A549 (cell line): ENCODE measurements at regions not wholly inside any gene's neighbourhood (a gene's known extent, or its start where the extent isn't known, plus 50 kb on each side); places are given as distances from the start of the nearest gene placed in this dataset.

Experiments used
- BHLHE40 ChIP-seq: IDR thresholded peaks from 2 replicates; pipeline ENCODE4 v1.6.1; 2012; ENCODE audit warnings: low read depth, low read length, inconsistent platforms
- CHD2 ChIP-seq: fragments of 150-350 bp; IDR thresholded peaks from 2 replicates; pipeline ENCODE4 v1.6.1; 2014; ENCODE audit warnings: low read length; ENCODE audit not compliant: partially characterized antibody
- HOXA7 ChIP-seq: fragments of 250-450 bp; sonication (Bioruptor Pico); IDR thresholded peaks from 2 replicates; pipeline ENCODE4 v1.5.0; 2020; ENCODE audit warnings: mild to moderate bottlenecking, moderate library complexity
- HOXB13 ChIP-seq: fragments of 250-450 bp; sonication (Bioruptor Pico); IDR thresholded peaks from 2 replicates; pipeline ENCODE4 v1.5.0; 2020; ENCODE audit warnings: low read depth, mild to moderate bottlenecking, moderate library complexity
- TF ChIP-seq, protein P1 (sequence below): fragments of >200 bp; sonication (Bioruptor Twin); formaldehyde crosslinking; IDR thresholded peaks from 3 replicates; pipeline ENCODE4 v1.5.1; 2016

DNA sequence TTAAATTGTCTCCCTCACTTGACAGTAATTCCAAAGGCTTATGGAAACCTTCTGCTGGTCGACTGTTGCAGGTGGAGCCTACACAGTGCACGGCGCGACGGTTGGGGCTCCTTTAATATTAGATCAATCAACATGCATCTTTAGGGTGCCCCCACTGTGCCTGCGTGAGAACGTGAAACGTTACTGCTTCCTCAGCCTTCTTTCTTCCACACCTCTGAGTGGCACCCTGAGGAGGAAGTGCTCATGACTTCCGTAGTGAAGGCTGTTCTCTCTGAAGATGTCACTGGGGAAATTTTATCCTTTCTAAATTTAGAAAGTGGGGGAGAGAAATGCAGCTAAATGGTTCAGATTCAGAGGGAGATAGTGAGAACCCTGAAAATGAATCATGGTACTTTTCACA, 184.0 kb upstream of the ZFP42 start:
- TF ChIP-seq BHLHE40 = no peak
- TF ChIP-seq CHD2 = no peak
- no peak for TF ChIP-seq HOXB13 (CRISPR knock-in tag)
- TF ChIP-seq HOXA7 (CRISPR knock-in tag) = no peak
- TF ChIP-seq, protein P1, sequence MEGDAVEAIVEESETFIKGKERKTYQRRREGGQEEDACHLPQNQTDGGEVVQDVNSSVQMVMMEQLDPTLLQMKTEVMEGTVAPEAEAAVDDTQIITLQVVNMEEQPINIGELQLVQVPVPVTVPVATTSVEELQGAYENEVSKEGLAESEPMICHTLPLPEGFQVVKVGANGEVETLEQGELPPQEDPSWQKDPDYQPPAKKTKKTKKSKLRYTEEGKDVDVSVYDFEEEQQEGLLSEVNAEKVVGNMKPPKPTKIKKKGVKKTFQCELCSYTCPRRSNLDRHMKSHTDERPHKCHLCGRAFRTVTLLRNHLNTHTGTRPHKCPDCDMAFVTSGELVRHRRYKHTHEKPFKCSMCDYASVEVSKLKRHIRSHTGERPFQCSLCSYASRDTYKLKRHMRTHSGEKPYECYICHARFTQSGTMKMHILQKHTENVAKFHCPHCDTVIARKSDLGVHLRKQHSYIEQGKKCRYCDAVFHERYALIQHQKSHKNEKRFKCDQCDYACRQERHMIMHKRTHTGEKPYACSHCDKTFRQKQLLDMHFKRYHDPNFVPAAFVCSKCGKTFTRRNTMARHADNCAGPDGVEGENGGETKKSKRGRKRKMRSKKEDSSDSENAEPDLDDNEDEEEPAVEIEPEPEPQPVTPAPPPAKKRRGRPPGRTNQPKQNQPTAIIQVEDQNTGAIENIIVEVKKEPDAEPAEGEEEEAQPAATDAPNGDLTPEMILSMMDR = no peak
